MM.1S (cell line): ENCODE measurements at regions not wholly inside any gene's neighbourhood (a gene's known extent, or its start where the extent isn't known, plus 50 kb on each side); places are given as distances from the start of the nearest gene placed in this dataset.

ENCODE experiments used
- DNase-seq: peaks from one replicate; pipeline ENCODE4 v3.0.0-alpha.2; 2015
- H2AFZ ChIP-seq: fragments of 300-600 bp; sonication (generic); 2 replicates; pipeline ENCODE4 v1.6.0; 2016; ENCODE audit warnings: antibody characterized with exemption, low read length
- H3F3A ChIP-seq: fragments of 300-600 bp; sonication (generic); 2 replicates; pipeline ENCODE4 v1.6.1; 2016; ENCODE audit warnings: mild to moderate bottlenecking, antibody characterized with exemption, low read length, moderate library complexity, mixed read lengths; ENCODE audit not compliant: insufficient read depth
- H3K27ac ChIP-seq: fragments of 300-600 bp; sonication (generic); 2 replicates; pipeline ENCODE4 v1.5.1; 2016; ENCODE audit warnings: mild to moderate bottlenecking, low read length
- H3K27me3 ChIP-seq: fragments of 300-600 bp; sonication (generic); replicated peaks from 2 replicates; pipeline ENCODE4 v1.6.0; 2016; ENCODE audit warnings: low read length; ENCODE audit not compliant: insufficient read depth
- H3K36me3 ChIP-seq: fragments of 300-600 bp; sonication (generic); replicated peaks from 2 replicates; pipeline ENCODE4 v1.6.1; 2016; ENCODE audit warnings: mild to moderate bottlenecking, low read length, mixed read lengths; ENCODE audit not compliant: insufficient read depth
- H3K4me1 ChIP-seq: fragments of 300-600 bp; sonication (generic); 2 replicates; pipeline ENCODE4 v1.6.1; 2016; ENCODE audit warnings: low read length, mixed read lengths
- H3K4me2 ChIP-seq: fragments of 300-600 bp; sonication (generic); 2 replicates; pipeline ENCODE4 v1.6.0; 2016; ENCODE audit warnings: low read depth, low read length
- H3K4me3 ChIP-seq: fragments of 300-600 bp; sonication (generic); 2 replicates; pipeline ENCODE4 v1.5.1; 2016; ENCODE audit warnings: low read length, mixed read lengths
- H3K79me2 ChIP-seq: fragments of 300-600 bp; sonication (generic); 2 replicates; pipeline ENCODE4 v1.6.1; 2016; ENCODE audit warnings: mixed run types, low read length, mixed read lengths
- H3K9ac ChIP-seq: fragments of 300-600 bp; sonication (generic); 2 replicates; pipeline ENCODE4 v1.6.1; 2016; ENCODE audit warnings: low read length, mixed read lengths
- H3K9me2 ChIP-seq: fragments of 300-600 bp; sonication (generic); replicated peaks from 2 replicates; pipeline ENCODE4 v1.6.1; 2016; ENCODE audit warnings: mild to moderate bottlenecking, low read length, mixed read lengths; ENCODE audit not compliant: insufficient read depth
- H3K9me3 ChIP-seq: fragments of 300-600 bp; sonication (generic); replicated peaks from 2 replicates; pipeline ENCODE4 v1.6.1; 2016; ENCODE audit warnings: mild to moderate bottlenecking, low read length, mixed read lengths; ENCODE audit not compliant: insufficient read depth
- H4K20me1 ChIP-seq: fragments of 300-600 bp; sonication (generic); 2 replicates; pipeline ENCODE4 v1.6.1; 2016; ENCODE audit warnings: mild to moderate bottlenecking, low read length, moderate library complexity, mixed read lengths; ENCODE audit not compliant: insufficient read depth
- CTCF ChIP-seq: fragments of 300-600 bp; sonication (generic); IDR thresholded peaks from 2 replicates; pipeline ENCODE4 v1.5.1; 2016; ENCODE audit warnings: antibody characterized with exemption, low read length, mixed read lengths
- EZH2 ChIP-seq: fragments of 300-600 bp; sonication (generic); optimal IDR thresholded peaks from 2 replicates; pipeline ENCODE3; 2017; ENCODE audit warnings: low read depth, mild to moderate bottlenecking, antibody characterized with exemption, low read length, mixed read lengths
- EZH2phosphoT487 ChIP-seq: fragments of 300-600 bp; sonication (generic); IDR thresholded peaks from 2 replicates; pipeline ENCODE4 v1.6.1; 2018; ENCODE audit warnings: antibody characterized with exemption, low read length

GRCh38 chr17:79542718-79543117, 68.1 kb downstream of the RBFOX3 start:
- Histone ChIP-seq H3K36me3 (no peaks in the 10 kb centered on the region), H2AFZ (no peak overlapping the region), H3K4me1 (no peaks in the 10 kb centered on the region), H3K9me2 (no peaks in the 10 kb centered on the region), H3K27ac (no peak overlapping the region), H3K4me3 (no peak overlapping the region), H3K27me3 (peaks cover 100% of the 10 kb centered on the region), H3K9me3 (no peaks in the 10 kb centered on the region), H3K9ac (no peak overlapping the region), H3K4me2 (no peak overlapping the region), H4K20me1 (no peaks in the 10 kb centered on the region), H3K79me2 (no peaks in the 10 kb centered on the region), H3F3A (no peaks in the 10 kb centered on the region)
- no peak for DNase-seq
- TF ChIP-seq EZH2phosphoT487 (no peak), CTCF (no peak), EZH2 (no peak)

- Histone ChIP-seq H3K27ac (no peak overlapping the region), H3K36me3 (no peaks in the 10 kb centered on the region), H3K9ac (no peak overlapping the region), H3K9me3 (no peaks in the 10 kb centered on the region), H3K27me3 (peaks cover 98% of the 10 kb centered on the region), H3F3A (no peaks in the 10 kb centered on the region), H3K4me2 (no peak overlapping the region), H3K4me1 (no peaks in the 10 kb centered on the region), H4K20me1 (no peaks in the 10 kb centered on the region), H3K9me2 (no peaks in the 10 kb centered on the region), H3K79me2 (no peaks in the 10 kb centered on the region), H3K4me3 (no peak overlapping the region), H2AFZ (no peak overlapping the region)
- TF ChIP-seq EZH2 = no peak
- TF ChIP-seq EZH2phosphoT487 = no peak
- no peak for TF ChIP-seq CTCF
- no peak for DNase-seq
Measured at GRCh38 chr17:79541056-79541850, 69.6 kb downstream of the RBFOX3 start.

GRCh38 chr17:79539944-79540705, 70.7 kb downstream of the RBFOX3 start:
- TF ChIP-seq CTCF (no peak), EZH2 (no peak), EZH2phosphoT487 (no peak)
- no peak overlapping the region for H3K9ac ChIP-seq
- DNase-seq = no peak
- H3K36me3 ChIP-seq = no peaks in the 10 kb centered on the region
- H3K79me2 ChIP-seq = no peaks in the 10 kb centered on the region
- no peaks in the 10 kb centered on the region for H4K20me1 ChIP-seq
- H3K9me2 ChIP-seq = no peaks in the 10 kb centered on the region
- no peak overlapping the region for H3K4me2 ChIP-seq
- no peaks in the 10 kb centered on the region for H3K9me3 ChIP-seq
- peaks cover 98% of the 10 kb centered on the region for H3K27me3 ChIP-seq
- no peak overlapping the region for H3K27ac ChIP-seq
- H2AFZ ChIP-seq = no peak overlapping the region
- H3F3A ChIP-seq = no peaks in the 10 kb centered on the region
- H3K4me1 ChIP-seq = no peaks in the 10 kb centered on the region
- H3K4me3 ChIP-seq = no peak overlapping the region
